ENCODE measurements at regions not wholly inside any gene's neighbourhood (a gene's known extent, or its start where the extent isn't known, plus 50 kb on each side); places are given as distances from the start of the nearest gene placed in this dataset.

DNA sequence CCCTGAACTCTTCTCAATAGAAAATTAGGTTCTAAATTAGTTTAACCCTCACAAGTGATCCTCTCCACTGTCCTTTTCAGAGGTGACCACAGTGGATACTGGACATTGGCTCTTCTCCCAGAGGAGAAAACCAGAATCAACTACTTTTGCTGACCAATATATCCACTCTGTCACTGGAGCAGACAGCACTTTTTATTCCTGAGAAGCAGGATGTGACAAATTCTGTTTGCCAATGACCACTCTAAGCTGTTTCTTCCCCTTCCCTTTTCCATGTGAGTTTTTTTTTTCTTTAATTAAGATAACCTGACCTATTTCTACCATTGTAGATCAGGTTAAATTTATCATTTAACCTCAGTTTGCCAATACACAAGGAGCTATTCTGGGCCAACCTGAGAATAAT lies 79.7 kb upstream of the ZNF280D start:
- no peak for TF ChIP-seq Cebpa-rat (IDR thresholded peaks at IDR 0.05)

DNA sequence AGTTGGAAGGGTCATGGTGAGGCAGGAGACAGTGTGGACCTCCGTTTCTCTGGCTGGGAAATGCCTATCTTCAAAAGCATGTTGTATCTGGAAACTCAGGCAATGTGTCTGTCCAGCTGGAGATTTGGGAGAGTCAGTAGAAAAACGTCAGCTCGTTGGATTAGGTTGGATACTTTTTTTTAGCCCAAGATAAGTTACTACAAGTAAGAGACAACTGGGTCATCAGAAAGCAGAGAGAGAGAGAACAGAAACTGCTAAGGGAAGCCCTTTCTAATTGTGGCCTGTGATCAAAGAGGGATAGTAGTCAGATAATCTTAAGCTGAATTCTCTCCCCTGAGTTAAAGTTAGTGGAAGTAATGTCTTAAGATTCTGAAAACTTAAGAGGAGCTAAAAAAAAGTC lies 78.9 kb upstream of the ZNF280D start:
- H3K4me2 ChIP-seq = no peak overlapping the region
- H3K9ac ChIP-seq = no peak overlapping the region
- no peaks in the 10 kb centered on the region for H4K20me1 ChIP-seq
- no peaks in the 10 kb centered on the region for H3K36me3 ChIP-seq
- no peak overlapping the region for H3K4me3 ChIP-seq
- no peak for TF ChIP-seq Cebpa-rat (IDR thresholded peaks at IDR 0.05)
- peaks cover 5% of the 10 kb centered on the region; the same call in 1 of the 2 replicates for H3K4me1 ChIP-seq
- H3K27me3 ChIP-seq = no peaks in the 10 kb centered on the region
- H3K9me3 ChIP-seq = peaks cover 35% of the 10 kb centered on the region
- no peak overlapping the region for H3K27ac ChIP-seq

More for the DNA sequence above, 79.7 kb upstream of the ZNF280D start:
- Histone ChIP-seq H3K4me1 (peaks cover 7% of the 10 kb centered on the region; the same call in 1 of the 2 replicates), H3K36me3 (no peaks in the 10 kb centered on the region), H4K20me1 (no peaks in the 10 kb centered on the region), H3K9ac (no peak overlapping the region), H3K27ac (no peak overlapping the region), H3K9me3 (peaks cover 28% of the 10 kb centered on the region), H3K4me2 (no peak overlapping the region), H3K27me3 (no peaks in the 10 kb centered on the region), H3K4me3 (no peak overlapping the region)

DNA sequence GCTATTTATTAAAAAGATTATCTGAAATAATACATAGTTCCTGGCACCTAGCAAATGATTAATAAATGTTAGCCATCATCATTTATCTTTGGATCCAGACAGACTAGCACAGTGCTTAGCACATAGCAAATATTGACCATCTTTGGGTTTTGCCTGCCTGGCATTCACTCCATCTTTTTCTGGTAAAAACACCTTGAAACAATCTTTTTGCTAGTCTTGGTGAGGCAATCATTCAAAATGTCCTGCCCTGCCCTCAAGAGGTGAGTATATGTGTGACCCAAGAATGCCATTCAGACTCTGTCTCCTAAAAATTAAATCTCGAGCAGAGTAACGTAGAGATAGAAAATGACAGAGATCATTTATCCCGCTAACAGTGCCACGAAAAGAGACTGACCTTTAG lies 78.3 kb upstream of the ZNF280D start:
- TF ChIP-seq Cebpa-rat (IDR thresholded peaks at IDR 0.05) = no peak
- peaks cover 35% of the 10 kb centered on the region for H3K9me3 ChIP-seq
- no peak overlapping the region for H3K27ac ChIP-seq
- H3K4me1 ChIP-seq = no peaks in the 10 kb centered on the region
- no peaks in the 10 kb centered on the region for H3K36me3 ChIP-seq
- no peak overlapping the region for H3K4me3 ChIP-seq
- no peaks in the 10 kb centered on the region for H3K27me3 ChIP-seq
- H4K20me1 ChIP-seq = no peaks in the 10 kb centered on the region
- H3K9ac ChIP-seq = no peak overlapping the region
- H3K4me2 ChIP-seq = no peak overlapping the region

DNA sequence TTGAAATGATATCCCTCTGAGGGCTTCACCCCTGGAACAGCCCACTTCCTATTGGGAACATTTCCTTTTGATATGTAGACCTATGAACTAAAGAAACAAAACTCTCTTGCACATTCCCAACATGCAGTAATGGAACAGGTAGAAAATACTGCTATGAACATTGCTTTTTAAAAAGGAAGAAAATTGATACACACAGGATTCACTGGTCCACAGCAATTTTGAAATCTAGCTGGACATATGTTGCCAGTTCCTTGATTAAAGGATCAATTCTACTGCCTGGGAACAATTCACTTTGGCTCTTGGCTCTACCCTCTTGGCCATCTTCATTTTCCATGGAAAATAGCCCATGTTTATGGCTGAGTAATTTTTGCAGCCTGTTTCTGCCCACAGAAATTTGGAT lies 74.9 kb upstream of the ZNF280D start:
- no peaks in the 10 kb centered on the region for H4K20me1 ChIP-seq
- no peak overlapping the region for H3K9ac ChIP-seq
- H3K9me3 ChIP-seq = peaks cover 35% of the 10 kb centered on the region
- no peak overlapping the region for H3K4me3 ChIP-seq
- no peaks in the 10 kb centered on the region for H3K27me3 ChIP-seq
- no peaks in the 10 kb centered on the region for H3K4me1 ChIP-seq
- H3K27ac ChIP-seq = no peak overlapping the region
- H3K4me2 ChIP-seq = no peak overlapping the region
- no peak for TF ChIP-seq Cebpa-rat (IDR thresholded peaks at IDR 0.05)
- no peaks in the 10 kb centered on the region for H3K36me3 ChIP-seq

DNA sequence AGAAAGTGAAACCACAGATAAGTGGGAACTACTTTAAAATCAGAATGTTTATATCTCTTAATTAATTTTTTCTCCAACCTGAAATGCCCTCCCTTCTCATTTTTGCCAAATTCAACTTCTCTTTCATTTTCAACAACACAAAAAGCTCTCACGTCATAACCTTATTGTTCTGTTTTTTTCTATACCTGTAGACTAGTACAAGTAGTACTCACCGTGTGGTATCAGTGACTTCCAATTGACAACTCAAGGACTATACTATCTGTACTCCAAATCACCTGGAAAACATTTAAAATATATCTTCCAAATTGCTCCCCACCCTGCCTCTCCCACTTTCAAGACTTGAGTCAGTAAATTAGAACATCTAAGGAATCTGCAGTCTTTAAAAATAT lies 72.8 kb upstream of the ZNF280D start:
- no peak for TF ChIP-seq Cebpa-rat (IDR thresholded peaks at IDR 0.05)
- Histone ChIP-seq H3K4me2 (no peak overlapping the region), H3K9me3 (peaks cover 35% of the 10 kb centered on the region), H3K27ac (no peak overlapping the region), H3K36me3 (no peaks in the 10 kb centered on the region), H3K4me3 (no peak overlapping the region), H3K4me1 (no peaks in the 10 kb centered on the region), H3K9ac (no peak overlapping the region), H3K27me3 (no peaks in the 10 kb centered on the region), H4K20me1 (no peaks in the 10 kb centered on the region)

DNA sequence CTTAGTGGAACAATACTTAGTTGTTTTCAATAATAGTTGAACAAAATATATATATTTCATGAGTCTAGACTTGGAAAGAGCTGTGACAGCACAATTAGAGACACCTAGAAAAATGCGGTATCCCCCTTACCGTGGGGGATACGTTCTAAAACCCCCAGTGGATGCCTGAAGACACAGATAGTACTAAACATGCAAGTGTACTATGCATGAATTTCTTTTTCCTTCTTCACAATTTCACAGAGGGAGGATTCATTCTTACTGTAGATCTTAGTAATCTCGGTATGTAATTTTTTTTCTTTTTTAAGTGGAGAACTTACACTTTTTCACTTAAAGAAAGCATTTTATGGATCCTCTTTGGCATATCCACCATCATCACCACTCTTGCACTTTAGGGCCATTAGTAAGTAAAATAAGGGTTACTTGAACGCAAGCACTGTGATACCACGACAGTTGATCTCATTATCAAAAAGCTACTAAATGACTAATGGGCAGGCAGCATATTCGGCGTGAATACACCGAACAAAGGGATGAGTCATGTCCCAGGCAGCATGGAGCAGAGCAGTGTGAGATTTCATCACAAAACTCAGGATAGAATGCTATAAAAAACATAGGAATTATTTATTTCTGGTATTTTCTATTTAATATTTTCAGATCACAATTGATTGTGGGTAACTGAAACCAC lies 72.3 kb upstream of the ZNF280D start:
- H3K9ac ChIP-seq = no peak overlapping the region
- no peaks in the 10 kb centered on the region for H4K20me1 ChIP-seq
- no peaks in the 10 kb centered on the region for H3K36me3 ChIP-seq
- H3K27me3 ChIP-seq = no peaks in the 10 kb centered on the region
- no peak overlapping the region for H3K4me3 ChIP-seq
- H3K27ac ChIP-seq = no peak overlapping the region
- H3K9me3 ChIP-seq = peaks cover 34% of the 10 kb centered on the region
- H3K4me2 ChIP-seq = no peak overlapping the region
- H3K4me1 ChIP-seq = no peaks in the 10 kb centered on the region
- TF ChIP-seq Cebpa-rat (IDR thresholded peaks at IDR 0.05) = no peak

DNA sequence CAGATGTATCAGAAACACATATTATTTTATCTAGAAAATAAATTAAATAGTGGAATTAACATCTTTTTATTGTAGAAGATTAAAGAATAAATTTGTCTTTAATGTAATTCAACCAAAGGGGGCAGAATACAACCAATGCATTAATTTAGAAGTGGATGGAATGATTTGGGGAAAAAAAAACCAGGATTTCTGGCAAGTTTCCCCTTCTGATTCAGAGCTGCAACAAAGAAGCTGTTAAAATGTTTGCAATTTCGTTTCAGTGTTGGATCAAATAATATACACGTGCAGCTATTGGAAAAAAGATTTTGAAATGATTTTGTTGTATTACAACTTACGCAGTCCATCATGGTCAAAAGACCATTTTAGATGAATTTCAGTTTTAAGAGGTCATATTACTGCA lies 71.6 kb upstream of the ZNF280D start:
- Histone ChIP-seq H3K9me3 (peaks cover 27% of the 10 kb centered on the region), H3K27me3 (no peaks in the 10 kb centered on the region), H3K4me1 (no peaks in the 10 kb centered on the region), H3K27ac (no peak overlapping the region), H4K20me1 (no peaks in the 10 kb centered on the region), H3K36me3 (no peaks in the 10 kb centered on the region), H3K4me3 (no peak overlapping the region), H3K4me2 (no peak overlapping the region), H3K9ac (no peak overlapping the region)
- no peak for TF ChIP-seq Cebpa-rat (IDR thresholded peaks at IDR 0.05)

DNA sequence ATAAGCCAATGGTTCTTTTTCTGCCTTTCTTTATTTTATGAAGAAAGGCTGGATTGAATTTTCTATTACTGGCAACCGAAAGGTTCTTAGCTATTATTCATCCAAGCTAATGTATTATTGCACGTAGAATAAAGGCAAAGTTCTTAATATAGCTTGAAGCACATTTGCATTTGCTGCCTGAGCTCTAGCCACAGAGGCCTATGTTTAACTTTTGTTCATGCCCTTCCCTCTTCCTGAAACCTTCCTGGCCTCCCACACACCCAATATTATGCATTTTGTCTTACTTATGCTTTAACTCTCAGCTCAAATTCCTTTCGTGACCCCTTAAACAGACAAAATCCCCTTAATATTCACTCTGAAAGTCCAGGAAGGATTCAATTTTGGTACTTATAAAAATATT lies 71.0 kb upstream of the ZNF280D start:
- Histone ChIP-seq H3K9ac (no peak overlapping the region), H3K36me3 (no peaks in the 10 kb centered on the region), H3K27me3 (no peaks in the 10 kb centered on the region), H4K20me1 (no peaks in the 10 kb centered on the region), H3K9me3 (peaks cover 20% of the 10 kb centered on the region), H3K4me2 (no peak overlapping the region), H3K27ac (no peak overlapping the region), H3K4me3 (no peak overlapping the region), H3K4me1 (no peaks in the 10 kb centered on the region)
- no peak for TF ChIP-seq Cebpa-rat (IDR thresholded peaks at IDR 0.05)

DNA sequence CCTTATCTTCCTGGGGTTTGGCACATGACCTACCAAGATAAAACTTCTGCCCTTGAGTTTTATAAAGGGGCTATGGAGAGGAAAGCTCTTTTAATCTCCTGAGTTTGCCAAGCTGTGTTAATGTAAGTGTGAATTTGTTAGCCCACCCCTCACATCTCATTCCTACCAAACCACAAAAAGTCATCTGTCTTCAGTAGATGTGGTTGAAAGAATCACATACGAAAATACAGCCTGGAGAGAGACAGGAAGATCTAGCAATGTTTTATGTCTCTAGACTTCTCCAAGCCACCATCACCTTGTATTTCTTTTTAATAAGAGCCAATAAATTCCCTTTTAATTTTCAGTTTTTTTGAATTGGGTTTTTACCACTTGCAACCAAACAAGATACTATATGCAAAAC lies 68.9 kb upstream of the ZNF280D start:
- H3K36me3 ChIP-seq = no peaks in the 10 kb centered on the region
- H3K4me3 ChIP-seq = no peak overlapping the region
- H3K27ac ChIP-seq = no peak overlapping the region
- no peaks in the 10 kb centered on the region for H4K20me1 ChIP-seq
- no peak overlapping the region for H3K4me2 ChIP-seq
- no peak for TF ChIP-seq Cebpa-rat (IDR thresholded peaks at IDR 0.05)
- no peaks in the 10 kb centered on the region for H3K4me1 ChIP-seq
- H3K9me3 ChIP-seq = no peaks in the 10 kb centered on the region; the same call in 1 of the 2 replicates
- H3K9ac ChIP-seq = no peak overlapping the region
- H3K27me3 ChIP-seq = no peaks in the 10 kb centered on the region

DNA sequence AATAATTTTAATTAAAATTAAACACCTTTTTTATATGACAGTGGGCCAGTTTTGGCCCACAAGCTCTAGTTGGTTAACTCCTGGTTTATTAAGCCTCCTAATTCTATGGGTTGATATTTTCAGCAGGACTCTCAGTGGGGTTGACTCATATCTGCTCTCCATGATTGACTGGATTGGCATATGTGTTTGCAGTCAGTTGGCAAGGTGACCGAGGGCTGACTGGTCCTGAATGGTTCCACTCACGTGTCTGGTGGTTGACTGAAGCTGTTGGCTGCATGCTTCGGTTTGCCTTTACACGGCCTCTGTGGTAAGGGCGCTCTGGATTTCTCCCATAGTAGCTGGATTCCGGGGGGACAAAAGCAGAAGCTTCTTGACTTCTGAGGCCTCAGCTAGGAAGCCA lies 65.3 kb upstream of the ZNF280D start:
- Histone ChIP-seq H3K4me2 (no peak overlapping the region), H3K9ac (no peak overlapping the region)

More for the DNA sequence above, 65.3 kb upstream of the ZNF280D start:
- Histone ChIP-seq H3K4me3 (no peak overlapping the region), H4K20me1 (no peaks in the 10 kb centered on the region), H3K4me1 (no peaks in the 10 kb centered on the region), H3K9me3 (no peaks in the 10 kb centered on the region), H3K27me3 (no peaks in the 10 kb centered on the region), H3K27ac (no peak overlapping the region), H3K36me3 (no peaks in the 10 kb centered on the region)
- TF ChIP-seq Cebpa-rat (IDR thresholded peaks at IDR 0.05) = no peak
